ENCODE measurements at regions not wholly inside any gene's neighbourhood (a gene's known extent, or its start where the extent isn't known, plus 50 kb on each side); places are given as distances from the start of the nearest gene placed in this dataset.
"Not testable (repeated sequence)": the region's sequence is repeated elsewhere in the genome, so short reads cannot be mapped to it uniquely, and the experiment has no call there.

DNA sequence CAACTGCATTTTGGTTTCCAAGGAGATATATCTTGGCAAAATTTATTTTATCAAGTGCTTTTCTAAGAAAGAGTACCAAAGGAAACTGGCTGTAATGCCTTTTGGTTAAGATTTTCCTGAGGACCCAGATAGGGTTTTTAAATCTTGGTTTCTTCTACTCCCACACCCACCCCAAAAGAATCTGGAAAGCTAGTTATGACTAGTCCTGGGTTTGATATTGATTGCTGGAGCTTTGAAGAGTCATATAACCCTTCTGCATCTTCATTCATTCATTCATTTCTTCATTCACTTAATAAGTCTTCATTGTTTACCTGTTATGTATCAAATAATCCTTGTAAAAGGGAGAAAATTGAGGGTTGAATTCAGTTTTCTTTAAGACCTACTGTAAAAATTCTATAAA lies 425.2 kb downstream of the PCNX1 start:
- DNase-seq = no peak

- no peak for DNase-seq
Observed at GRCh38 chr14:71333705-71334104, 426.4 kb downstream of the PCNX1 start.

DNA sequence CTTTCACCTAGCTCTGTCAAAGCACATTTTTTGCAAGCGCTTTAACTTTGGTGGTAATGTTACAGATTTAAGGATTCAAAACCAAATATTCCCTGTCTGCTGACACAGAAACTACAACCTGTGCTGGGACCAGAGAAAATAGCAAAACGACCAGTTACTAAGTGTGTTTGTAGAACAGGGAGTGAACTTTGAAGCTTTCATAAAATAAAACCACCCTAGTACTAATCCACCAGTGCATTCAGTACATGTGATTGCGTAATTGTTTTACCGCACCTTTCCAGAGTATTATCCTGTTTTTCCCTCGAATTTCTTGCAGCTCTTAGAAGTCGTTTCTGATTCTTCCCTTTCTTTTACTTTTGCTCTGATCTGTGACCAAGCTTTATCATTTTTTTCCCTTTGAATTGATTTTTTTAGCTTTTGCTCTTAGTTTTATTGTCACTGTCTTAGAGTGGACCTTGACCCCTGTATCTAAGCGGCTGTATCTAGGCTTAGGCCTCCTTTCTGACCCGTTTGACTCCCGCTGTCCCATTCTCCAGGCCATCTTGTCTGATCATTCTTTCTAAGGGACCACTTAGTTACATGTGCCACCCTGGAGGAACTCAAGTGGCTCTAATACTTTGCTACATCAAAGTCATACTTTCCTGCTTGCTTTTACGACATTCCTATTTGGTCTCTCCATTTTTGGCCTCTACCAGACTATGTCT lies 429.4 kb downstream of the PCNX1 start:
- no peak for DNase-seq

- no peak for DNase-seq
Observed at GRCh38 chr14:71338153-71338552, 430.9 kb downstream of the PCNX1 start.

DNA sequence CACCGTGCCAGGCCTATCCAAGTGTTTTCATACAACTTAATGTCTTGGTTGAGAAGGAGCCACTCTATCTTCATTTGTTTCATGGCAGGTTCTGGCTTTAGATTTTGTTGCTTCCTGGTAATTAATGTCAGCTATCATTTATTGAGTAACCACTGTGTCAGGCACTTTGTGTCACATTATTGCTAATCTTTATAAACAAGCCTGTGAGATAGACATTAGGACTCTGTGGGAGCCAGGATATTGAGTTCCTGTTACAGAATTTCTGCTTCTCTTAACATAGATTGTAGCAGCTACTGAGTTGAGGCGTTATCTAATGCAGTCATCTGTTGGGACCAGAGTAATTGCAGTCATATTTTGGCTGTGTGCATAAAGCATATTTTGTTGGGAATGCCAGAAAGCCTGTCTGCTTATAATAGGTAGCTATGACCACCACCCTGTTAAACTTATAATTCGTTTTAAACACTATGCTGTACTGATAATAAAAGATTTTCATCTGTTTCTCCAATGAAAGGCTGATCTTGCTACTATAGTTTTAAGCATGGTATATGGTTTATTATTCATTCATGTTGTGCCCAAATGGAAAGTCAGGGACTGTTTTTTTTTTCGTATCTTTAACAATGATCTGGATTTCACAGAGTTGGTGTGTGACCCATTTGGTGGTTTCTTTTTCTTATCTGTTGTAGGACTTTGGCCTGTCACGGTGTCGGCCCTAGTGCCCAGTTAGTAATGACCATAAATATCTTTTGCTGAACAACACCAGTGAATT lies 432.6 kb downstream of the PCNX1 start:
- no peak for DNase-seq

GRCh38 chr14:71341156-71341555 lies 433.9 kb downstream of the PCNX1 start:
- no peak for DNase-seq

- DNase-seq = no peak
Observed at GRCh38 chr14:71343724-71344123, 436.5 kb downstream of the PCNX1 start.

DNA sequence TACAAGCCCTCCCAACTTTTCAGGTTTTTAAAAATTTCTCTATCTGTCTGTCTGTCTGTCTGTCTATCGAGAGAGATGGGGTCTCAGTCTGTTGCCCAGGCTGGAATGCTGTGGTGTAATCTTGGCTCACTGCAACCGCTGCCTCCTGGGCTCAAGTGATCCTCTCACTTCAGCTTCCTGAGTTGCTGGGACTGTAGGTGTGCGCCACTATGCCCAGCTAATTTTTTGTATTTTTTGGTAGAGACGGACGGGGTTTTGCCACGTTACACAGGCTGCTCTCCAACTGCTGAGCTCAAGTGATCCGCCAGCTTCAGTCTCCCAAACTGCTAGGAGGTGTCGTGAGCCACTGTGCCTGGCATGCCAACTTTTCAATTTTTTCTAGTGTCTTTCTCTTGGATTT lies 437.2 kb downstream of the PCNX1 start:
- no peak for DNase-seq

GRCh38 chr14:71346685-71347084 lies 439.4 kb downstream of the PCNX1 start:
- DNase-seq = no peak

GRCh38 chr14:71348394-71348793 lies 441.1 kb downstream of the PCNX1 start:
- DNase-seq = no peak

DNA sequence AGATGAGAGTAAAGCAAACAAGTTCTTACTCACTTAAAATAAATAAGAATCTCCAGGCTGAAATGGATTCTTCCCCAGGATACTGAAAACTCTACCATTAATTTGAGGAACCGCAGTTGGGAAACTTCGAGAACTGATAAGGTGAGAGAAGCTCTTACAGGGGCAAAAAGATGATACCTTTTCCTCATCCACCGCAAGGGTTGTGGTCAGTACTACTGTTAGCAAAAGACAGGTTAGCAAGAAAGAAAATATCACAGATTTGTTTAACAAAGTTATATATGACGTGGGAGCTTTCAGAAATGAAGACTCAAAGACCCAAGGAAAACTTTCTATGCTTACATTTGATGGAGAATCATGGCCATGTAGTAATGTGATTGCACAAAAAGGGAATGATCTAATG lies 441.6 kb downstream of the PCNX1 start:
- no peak for DNase-seq

GRCh38 chr14:71354142-71354541 lies 446.9 kb downstream of the PCNX1 start:
- DNase-seq = no peak

- DNase-seq = no peak
Observed at GRCh38 chr14:71354801-71355200, 447.5 kb downstream of the PCNX1 start.

- no peak for DNase-seq
Observed at GRCh38 chr14:71355324-71356201, 448.3 kb downstream of the PCNX1 start.

- no peak for DNase-seq
Observed at GRCh38 chr14:71358209-71358931, 451.1 kb downstream of the PCNX1 start.

GRCh38 chr14:71358932-71359421 lies 451.7 kb downstream of the PCNX1 start:
- not testable (repeated sequence) for DNase-seq

DNA sequence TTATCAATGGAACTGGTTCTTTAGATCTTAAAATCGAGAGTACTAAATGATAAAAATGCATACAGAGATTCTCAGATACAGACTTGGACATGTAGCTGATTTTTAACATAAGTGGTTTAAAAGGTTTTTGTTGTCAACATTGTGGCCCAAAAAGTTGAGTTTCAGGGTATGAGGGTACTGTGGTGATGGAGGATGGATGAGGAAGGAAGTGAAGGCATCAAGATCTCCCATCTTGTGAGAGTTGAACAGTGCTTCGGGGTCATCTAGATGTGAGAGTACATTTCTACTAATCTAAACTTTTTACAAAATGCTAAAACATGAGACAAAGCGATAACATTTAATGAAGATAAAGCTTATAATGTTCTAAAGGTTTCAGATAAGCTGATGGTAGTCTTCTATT lies 452.6 kb downstream of the PCNX1 start:
- DNase-seq = no peak

- no peak for DNase-seq
Observed at GRCh38 chr14:71361336-71361735, 454.1 kb downstream of the PCNX1 start.

GRCh38 chr14:71361874-71362273 lies 454.6 kb downstream of the PCNX1 start:
- no peak for DNase-seq

DNA sequence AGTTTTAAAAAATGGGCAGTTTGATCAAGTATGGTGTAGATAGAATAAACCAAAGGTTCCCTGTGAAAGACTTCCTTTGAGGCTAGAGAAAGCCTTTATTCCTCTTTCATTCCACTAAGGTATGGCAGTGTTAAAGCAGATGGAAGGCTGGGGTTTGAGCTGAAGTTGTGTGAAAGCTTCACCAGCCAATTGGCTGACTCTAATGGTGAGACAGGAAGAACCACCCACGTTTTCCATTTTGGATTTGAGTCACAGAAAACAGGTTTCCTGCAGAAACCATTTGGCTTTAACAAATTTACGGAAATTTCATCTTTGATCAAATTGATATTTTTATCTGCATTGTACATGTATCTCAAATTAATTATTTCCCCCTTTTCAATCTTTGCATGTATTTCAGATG lies 455.0 kb downstream of the PCNX1 start:
- no peak for DNase-seq

DNA sequence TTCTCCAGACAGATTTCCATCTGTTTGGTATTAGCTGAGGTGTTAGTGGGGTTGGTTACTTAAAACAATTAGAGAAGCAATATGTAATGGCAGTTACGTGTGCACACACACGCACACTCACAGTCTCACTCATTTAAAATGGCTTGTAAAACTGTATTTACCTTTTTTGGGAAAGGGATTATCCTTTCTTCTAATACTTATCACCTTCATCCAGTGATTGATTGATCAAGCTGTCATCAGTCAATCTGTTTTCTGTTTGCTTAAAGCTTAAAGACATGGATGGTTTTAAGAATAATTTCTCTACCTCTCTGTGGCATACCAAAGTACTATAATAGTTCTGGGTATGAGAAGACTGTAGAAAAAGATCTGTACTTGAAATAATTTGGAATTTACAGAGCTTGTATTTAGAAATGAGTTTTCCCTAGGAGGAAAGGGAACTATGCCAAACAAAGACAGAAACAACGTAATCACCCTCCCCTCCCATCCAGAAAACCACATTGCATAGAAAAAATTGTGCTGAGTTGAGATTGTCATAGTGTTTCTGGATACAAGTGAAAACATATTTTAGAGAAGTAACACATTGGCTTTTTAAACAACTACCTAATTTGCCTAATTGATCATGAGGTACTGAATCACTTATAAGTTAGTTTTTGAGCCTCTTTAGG lies 455.8 kb downstream of the PCNX1 start:
- DNase-seq = no peak
